ENCODE measurements at regions not wholly inside any gene's neighbourhood (a gene's known extent, or its start where the extent isn't known, plus 50 kb on each side); places are given as distances from the start of the nearest gene placed in this dataset.

GRCh38 chr5:103458497-103459040 is 104.0 kb downstream of the NUDT12 start:
- TF ChIP-seq CTCF (IDR thresholded peaks at IDR 0.05; ENCODE audit: insufficient read depth, low read length, poor library complexity, severe bottlenecking) (no peak), EZH2phosphoT487 (conservative IDR thresholded peaks at IDR 0.05; ENCODE audit: low read length) (no peak)

Data from SU-DHL-6 (cell line).